ENCODE measurements at regions not wholly inside any gene's neighbourhood (a gene's known extent, or its start where the extent isn't known, plus 50 kb on each side); places are given as distances from the start of the nearest gene placed in this dataset.

DNA sequence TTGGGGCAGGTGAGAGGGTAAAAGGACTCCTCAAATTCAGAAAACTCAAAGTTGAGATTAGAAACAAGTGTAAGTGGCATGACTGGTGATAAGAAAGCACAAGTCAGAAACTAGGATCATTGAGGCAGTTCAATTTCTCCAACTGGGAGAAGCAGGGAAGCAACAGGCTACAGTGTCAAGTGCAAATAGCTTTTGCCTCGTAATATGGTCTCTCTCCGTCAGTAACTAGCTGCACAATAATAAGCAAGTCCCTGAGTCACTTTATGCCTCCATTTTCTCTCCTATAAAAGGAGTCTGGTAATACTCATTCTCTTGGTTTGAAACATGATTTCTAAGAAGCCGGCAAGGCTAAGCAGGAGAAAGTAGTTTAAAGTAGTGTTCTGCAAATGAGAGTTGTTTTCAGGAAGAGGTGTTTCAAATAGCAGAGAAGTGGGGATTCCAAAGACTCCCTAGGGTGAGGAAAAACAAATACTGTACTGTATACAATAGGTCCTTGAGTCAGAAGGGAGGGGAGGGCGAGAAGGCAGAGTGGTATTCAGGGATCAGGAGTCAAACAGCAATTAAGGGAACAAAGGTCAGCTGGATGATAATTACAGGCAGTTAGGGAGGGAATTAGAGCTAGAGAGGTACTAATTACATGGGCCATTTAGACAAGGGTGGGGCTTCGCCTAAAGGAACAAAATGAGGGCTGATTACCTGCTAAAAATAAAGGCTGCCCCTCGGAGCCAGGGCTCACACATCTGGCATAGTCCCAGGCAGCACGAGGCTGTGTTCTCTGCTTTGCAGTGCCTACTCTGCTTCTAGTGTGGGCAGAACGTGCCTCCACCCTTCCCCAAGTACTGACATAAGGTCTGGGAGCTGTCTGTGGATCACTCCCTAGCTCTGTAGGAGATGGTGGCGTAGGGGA lies 96.0 kb upstream of the BDNF start:
- intact Hi-C loops (cut with DNase I), result no loop called here
- DNase-seq (ENCODE audit: low spot score), result no peak

DNA sequence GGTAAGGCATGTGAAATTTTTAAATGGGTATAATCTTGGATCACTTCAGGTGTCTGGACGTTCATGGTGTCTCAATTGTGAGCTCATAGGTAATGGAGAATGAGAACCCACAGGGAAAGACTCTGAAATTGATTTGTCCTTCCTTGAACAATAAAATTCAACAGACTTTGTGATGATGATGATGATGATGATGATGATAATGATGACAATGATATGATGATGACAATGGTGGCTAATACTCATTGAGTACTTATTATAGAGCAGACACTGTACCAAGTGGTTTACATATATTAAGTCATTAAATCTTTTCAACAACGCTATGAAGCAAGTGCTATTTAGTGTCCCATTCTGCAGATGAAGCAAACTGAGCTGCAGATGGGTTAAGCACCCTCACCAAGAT lies 86.6 kb upstream of the BDNF start:
- intact Hi-C loops (cut with DNase I), result no loop called here
- DNase-seq (ENCODE audit: low spot score), result no peak

DNA sequence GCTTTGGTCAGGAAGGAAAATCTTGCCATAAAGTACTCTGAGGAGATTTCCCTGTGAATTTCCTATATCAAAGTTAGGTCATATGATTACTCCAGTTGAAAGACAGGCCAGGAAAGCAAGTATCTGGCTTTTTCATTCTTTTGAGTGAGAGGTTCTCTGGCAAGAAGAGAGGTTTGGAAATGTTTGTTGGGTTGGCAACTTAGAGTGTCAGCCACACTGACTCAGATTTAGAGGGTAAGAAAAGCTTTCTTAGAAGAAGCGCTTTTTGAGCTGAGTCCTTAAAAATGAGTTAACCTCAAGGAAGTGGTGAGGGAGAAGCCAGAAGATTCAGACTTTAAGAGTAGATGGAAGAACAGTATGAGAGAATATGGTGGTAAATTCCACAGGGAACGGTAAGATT lies 86.1 kb upstream of the BDNF start:
- intact Hi-C loops (cut with DNase I), result no loop called here
- no peak for DNase-seq (ENCODE audit: low spot score)

DNA sequence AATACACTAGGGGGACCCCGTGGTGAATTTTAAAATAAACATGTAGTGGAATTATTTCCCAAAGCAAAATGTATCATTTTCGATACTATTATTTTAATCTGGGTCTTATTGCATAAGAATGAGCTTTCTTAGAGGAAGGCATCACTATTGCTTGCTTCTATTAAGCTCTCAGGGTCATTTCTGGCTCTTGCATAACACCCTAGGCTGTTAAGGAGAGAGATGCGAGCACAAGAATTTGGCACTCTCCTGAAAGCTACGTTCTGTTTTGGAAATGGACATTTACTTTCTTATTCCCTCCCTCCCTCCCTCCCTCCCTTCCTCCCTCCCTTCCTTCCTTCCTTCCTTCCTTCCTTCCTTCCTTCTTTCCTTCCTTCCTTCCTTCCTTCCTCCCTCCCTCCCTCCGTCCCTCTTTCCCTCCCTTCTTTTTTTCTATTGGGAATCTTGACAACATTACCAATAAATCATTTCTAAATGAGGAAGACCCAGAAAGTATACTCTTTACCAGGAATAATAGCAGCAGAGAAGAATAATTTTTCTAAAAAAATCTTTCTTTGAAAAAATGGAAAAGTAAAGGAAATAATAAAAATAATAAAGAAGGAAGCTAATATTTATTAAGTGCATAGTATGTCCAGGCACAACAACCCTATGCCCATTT lies 83.6 kb upstream of the BDNF start:
- no peak for DNase-seq (ENCODE audit: low spot score)

DNA sequence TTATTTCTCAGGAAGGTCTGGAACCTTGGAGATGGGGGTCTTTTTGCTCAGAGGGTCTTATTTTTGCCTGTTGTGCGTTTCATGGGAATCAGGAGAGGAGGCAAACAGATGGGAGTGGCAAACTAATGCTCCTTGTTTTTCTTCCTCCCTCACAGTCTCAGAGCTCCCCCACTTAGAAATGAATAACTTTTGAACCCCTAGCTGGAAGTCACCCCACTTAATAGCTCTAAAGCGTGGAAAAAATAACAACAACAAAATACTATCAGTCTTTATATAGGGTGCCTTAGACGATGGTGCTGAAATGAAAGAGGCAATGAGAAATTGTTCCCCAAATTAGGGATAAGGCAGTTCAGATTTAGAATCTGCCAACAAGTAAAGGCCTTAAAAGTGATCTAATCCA lies 76.8 kb upstream of the BDNF start:
- intact Hi-C loops (cut with DNase I), result no loop called here
- no peak for DNase-seq (ENCODE audit: low spot score)

More for the DNA sequence above, 83.6 kb upstream of the BDNF start:
- intact Hi-C loops (cut with DNase I), result no loop called here

DNA sequence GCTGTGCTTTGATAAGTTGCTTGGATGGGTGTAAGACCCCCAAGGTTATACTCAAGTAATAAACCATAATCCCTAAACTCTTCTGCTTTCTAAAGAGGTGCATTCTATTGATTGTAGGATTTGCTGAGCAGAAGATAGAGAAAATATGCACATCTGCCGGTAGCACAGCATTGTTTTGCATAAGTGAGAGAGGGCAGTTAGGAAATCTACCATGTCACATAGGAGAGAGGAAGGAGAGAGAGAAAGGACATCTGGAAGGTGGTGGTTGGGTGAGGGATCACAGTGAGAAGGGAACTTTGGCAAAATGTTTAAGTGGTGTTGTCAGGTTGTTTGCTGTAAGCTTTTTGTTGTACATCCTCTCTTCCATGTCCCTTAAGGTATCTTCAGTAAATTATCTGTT lies 73.6 kb upstream of the BDNF start:
- no peak for DNase-seq (ENCODE audit: low spot score)
- intact Hi-C loops (cut with DNase I), result no loop called here

DNA sequence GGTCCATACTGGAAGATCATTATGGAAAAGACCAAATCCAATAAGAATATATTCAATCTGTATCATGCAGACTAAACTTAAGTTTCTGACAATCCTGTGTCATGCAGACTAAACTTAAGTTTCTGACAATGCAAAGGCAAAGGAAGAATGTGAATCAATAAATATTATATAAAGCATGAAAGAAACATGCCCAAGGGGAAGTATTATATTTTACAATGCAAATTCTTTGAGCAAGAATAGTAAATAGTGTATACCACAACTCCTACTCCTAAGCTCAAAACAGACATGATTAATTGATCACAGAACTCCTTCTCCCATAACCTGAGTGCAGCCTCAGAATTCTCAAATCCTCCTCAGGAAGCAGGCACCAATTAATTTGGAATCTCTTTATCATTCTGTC lies 71.3 kb upstream of the BDNF start:
- DNase-seq (ENCODE audit: low spot score), result no peak
- intact Hi-C loops (cut with DNase I), result no loop called here

DNA sequence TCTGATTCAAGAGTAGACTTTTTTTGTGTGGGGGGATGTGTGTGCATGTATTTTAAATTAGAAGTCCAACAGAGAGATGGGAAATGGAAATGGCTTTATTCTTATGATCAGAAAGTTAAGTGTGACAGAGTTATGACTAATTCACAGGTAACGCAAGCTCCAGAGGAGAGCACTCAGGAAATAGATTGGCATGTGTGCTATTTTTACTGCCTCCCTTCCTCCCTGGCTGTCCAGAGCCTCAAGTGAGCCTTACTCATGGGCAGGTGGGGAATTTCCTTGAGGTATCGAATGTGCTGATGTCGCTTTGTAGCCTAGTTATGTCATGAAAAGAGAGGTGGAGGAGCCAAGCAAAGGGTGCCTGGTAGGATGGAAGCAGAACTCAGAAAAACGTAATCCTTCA lies 70.3 kb upstream of the BDNF start:
- no peak for DNase-seq (ENCODE audit: low spot score)
- intact Hi-C loops (cut with DNase I), result no loop called here

DNA sequence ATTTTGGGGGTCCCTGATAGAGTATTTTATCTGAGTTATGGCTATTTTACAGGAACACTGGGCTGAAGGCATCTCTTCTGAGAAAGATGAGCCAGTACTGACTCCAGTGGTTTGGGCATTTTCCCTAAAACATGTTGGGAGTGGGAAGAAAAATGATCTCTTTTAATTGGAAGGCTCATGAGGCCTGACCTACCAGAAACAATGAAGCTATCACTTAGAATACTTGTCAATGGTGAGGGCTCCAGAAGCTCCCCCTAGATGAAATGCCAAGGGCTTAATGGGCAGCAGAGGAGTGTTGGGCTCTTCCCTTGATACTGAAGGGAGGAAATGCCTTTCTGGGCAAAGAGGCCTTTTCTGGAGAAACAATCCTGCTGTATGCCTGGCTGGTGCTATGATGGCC lies 63.5 kb upstream of the BDNF start:
- no peak for DNase-seq (ENCODE audit: low spot score)
- intact Hi-C loops (cut with DNase I), result no loop called here

DNA sequence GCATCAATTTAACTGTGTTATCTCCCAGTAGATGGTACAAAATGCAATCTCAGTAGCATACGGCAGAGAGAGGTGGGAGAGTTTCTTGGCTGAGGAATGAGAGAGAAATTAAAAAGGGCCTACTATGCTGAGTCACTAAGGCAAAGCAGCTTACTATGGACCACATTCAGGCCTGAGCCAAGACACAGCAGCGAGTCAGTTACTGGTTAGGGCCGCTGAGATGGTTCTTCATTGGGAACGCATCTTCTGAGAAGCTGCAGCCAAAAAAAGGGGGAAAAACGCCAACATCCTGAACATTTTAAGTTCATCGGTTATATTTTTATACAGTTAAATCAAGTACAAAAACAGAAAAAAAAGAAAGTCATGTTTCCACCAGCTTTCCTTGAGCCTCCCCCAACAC lies 61.1 kb upstream of the BDNF start:
- DNase-seq (ENCODE audit: low spot score), result no peak
- intact Hi-C loops (cut with DNase I), result no loop called here

DNA sequence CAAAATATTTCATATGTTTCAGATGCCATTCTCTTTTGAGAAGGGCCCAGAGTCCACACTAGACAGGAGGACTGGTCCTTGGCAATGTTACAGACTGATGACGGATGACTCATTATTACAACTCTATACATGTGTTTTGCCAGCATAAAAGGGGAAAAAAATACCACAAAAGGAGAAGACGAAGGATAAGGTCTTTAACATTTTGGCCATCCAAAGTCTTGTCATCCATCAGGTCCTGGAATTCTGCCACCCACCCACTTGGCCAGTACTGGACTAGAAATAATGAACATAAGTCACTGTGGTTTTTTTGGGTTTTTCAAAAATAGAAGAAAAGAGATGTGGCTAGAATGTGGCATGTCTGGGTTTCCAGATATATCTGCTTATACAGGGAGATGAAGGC lies 57.7 kb upstream of the BDNF start:
- DNase-seq (ENCODE audit: low spot score), result no peak
- intact Hi-C loops (cut with DNase I), result no loop called here

DNA sequence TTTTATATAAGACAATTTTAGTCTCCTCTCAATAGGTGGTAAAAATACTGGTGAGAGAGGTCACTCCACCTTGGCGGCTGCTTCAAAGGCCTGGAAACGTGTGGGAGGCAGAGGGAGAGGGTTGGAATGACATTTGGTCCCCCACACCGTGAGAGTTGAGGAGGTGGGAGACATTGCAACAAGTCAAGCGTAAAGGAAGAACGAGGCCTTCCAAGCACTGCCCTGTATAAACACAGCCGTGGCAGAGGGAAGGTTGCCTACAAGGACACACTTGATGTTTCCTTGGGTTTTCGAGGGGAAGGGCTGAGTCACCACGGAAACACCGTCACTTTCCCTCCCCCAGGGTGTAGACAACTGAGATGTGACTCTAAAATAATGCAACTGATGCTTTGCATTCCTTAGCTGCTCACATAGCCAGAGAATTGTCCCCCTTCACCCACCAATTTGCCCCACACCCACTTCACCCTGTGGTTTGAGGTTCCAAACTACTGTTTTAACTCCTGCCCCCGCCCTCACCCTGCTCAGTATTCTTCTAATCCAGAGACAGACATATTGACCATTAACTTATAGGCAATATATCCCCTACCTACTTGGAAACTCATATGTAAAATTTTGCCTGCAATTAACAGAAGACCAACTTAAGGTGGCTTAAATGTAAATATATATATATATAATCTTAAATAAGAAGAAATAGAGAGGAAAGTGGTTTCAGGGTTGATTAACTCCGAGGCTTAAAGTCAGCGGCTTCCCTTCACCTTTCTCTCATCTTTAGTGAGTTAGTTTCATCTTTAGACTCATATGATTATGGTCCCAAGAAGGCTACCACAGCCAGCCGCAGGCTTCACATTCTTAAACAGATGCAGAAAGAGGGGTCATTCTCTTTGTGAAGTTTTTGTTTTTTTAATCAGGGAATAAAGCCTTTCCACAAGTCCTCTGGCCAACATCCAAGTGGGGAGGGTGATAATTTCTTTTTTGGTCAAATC lies 54.1 kb upstream of the BDNF start:
- intact Hi-C loops (cut with DNase I), result no loop called here

More for the DNA sequence above, 54.1 kb upstream of the BDNF start:
- no peak for DNase-seq (ENCODE audit: low spot score)

All from posterior vena cava (tissue), 2 donors.